GM19438 (cell line): ENCODE measurements at regions not wholly inside any gene's neighbourhood (a gene's known extent, or its start where the extent isn't known, plus 50 kb on each side); places are given as distances from the start of the nearest gene placed in this dataset.

Experiments
- ATAC-seq: cut with Tn5 transposase; IDR thresholded peaks from one replicate; pipeline ENCODE4 v1.9.1; 2021; ENCODE audit warnings: low read depth; ENCODE audit not compliant: unreplicated experiment

DNA sequence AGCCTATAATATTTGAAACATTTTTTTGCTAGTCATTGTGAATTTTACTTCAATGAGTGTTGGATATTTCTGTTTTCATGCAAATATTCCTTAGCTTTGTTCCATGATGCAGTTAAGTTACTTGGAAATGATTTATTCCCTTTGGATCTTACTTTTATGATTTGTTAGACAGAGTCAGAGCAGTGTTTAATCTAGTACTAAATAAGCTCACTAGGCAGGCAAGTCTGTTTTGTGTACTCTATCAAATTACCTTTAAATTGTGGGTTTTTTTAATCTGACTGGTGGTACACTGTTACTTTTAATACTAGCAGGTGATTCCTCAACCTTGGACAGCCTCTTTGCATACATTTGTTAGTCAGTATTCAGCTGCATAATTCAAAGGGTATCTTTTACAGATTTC lies 173.3 kb upstream of the MBNL1 start:
- ATAC-seq, result no peak

- no peak for ATAC-seq
Measured at GRCh38 chr3:152096280-152096906, 172.3 kb upstream of the MBNL1 start.

DNA sequence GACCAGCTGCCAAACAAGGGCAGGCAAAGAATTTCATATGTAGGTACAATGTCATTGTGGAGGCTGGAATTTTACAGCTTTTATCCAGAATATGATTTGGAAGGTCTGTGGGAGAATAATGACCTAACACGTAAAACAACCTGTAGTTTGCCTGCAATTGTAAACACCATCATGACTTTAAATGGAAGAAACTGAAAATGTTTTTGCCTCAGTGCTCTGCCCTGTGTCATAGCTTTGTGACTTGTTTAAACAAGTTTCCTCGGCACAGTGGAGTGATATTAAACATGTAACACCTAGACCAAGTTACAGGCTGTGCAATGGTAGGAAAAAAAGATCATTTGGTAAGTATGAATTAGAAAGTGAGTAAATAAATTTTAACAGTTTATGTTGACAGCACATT lies 171.6 kb upstream of the MBNL1 start:
- ATAC-seq, result no peak

- no peak for ATAC-seq
Measured at GRCh38 chr3:152097770-152098169, 171.0 kb upstream of the MBNL1 start.

DNA sequence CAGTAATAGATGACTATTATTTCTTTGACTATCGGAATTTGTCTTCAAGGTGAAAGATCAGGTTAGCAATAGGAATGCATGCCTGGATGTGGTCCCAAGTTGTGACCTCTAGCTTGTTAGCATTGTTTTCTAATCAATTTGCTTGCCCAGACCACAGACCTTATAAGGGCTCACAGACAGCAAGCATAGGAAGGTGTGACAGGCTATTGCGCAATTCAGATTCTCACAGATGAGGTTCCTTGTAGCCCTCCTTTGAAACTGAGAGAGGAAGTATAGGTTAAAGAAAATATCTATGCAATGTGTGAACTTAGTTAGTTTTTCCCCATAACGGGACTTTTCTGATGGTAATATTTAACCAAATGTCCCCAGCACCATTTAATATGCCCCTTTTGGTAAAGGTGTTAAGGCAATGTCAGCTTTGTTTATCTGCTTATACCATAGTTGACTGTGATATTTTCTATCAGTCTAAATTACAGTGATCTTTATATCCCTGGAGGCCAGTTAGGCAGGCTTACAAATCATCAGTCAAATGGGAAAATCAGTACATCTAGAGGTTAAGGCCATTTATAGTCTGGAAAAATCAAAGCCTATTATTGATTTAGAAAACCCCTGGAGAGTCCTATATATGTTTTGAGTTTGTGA lies 168.1 kb upstream of the MBNL1 start:
- peak; percentile 98 for ATAC-seq

DNA sequence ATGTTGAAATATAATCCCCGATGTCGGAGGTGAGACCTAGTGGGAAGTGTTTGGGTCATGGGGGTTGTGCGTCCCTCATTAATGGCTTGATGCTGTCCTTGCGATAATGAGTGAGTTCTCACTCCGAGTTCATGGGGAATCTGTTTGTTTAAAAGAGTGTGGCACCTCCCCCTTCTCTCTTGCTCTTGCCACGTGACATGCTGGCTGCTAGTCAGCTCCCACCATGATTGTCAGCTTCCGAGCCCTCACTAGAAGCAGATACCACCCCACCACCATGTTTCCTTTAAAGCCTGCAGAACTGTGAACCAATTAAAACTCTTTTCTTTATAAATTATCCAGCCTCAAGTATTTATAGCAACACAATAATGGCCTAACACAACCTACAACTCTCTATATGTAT lies 166.3 kb upstream of the MBNL1 start:
- ATAC-seq, result no peak

DNA sequence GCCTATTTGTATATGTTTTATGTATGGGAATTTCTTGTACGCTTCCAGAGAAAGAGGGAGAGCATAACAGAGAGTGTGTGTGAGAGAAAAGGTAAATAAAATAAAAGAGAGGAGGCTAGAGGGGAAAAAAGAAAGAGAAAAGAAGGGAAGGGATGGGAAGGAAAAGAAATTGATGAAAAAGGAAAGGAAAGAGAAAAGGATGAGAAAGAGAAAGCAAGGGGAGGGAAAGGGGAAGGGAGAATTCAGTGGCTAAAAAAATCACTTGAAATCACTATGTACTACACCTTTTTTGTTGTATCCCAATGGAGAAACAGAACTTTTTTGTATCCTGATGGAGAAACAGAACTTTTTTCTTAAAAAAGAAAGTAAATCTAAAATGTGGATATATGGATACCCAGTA lies 165.5 kb upstream of the MBNL1 start:
- no peak for ATAC-seq

DNA sequence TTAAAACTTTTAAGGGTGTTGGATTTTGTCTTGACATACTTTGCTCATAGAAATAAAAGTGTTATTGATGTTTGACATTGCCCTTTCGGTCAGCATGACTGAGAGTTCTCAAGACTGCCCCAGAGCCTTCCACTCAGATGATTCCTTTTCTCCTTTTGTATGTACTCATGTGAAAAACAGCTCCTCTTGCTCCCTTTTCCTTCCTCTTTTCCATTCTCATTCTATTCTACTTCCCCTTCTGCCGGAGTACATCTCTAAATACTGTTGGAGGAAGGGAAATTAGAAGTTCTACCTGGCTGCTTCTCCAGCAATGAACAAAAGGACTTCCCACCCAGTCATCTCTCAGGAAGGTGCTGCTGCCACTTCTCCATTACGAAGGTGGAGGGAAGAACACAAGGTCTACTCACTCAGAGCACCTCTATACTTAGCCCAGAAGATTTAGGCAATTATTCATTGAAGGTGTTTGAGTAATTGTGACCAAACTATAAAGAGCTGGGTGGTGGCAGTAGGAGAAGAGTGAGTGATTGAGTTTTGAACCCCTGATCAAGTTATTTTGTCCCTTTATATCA lies 163.8 kb upstream of the MBNL1 start:
- ATAC-seq, result no peak

GRCh38 chr3:152105446-152105845 lies 163.3 kb upstream of the MBNL1 start:
- ATAC-seq, result no peak

GRCh38 chr3:152109038-152109437 lies 159.7 kb upstream of the MBNL1 start:
- ATAC-seq, result no peak

- ATAC-seq, result no peak
Measured at GRCh38 chr3:152113413-152113812, 155.3 kb upstream of the MBNL1 start.

DNA sequence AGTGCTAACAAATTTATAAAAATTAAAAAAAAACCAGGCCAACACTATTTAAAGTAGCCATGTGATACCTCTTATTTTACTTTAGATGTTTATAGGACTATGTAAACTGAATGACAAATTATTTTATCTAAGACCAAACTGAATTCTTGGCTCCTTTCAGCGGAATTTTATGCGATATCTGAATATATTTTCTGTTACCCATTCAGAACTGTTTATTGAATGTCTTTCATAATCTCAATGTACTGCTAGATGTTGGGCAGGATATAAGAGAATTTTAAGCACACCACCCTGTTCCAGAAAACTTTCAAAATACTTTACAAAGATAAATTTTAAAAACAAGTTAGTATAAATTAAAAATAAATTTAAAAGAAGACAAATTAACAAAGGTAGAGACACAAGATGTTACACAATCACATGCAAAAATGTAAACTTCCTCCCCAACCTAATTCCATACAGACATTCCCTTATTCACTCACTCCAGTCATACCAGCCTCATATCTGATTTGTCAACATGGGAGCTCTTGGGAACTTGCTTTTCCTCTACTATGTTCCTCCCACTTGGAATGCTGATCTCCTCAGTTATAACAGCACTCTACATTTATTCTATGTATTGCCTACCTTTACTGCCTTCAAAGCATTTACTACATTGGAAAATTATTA lies 154.6 kb upstream of the MBNL1 start:
- ATAC-seq, result no peak

- ATAC-seq, result no peak
Measured at GRCh38 chr3:152120601-152121269, 148.0 kb upstream of the MBNL1 start.

- no peak for ATAC-seq
Measured at GRCh38 chr3:152121270-152121636, 147.5 kb upstream of the MBNL1 start.

GRCh38 chr3:152122851-152123250 lies 145.9 kb upstream of the MBNL1 start:
- no peak for ATAC-seq

DNA sequence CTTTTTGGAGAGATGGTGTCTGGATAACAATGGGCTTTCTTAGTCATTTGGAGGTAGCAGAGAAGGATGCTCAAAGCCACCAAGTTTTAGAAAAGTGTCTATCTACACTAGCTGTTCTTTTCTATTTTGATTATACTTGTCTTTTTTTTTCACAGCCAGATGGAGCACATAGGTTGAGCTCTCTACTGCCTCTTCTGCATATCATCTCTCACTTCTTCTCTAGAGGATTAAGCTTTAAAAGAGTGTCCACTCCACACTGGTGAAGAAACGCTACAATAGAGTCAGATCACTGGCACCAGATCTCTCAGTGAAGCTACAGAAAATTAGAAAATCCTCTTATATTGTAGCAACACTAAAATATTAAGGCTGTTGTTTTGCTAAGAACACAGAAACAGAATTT lies 145.3 kb upstream of the MBNL1 start:
- no peak for ATAC-seq

- ATAC-seq, result no peak
Measured at GRCh38 chr3:152126260-152126659, 142.5 kb upstream of the MBNL1 start.

- ATAC-seq, result peak; percentile 99
Measured at GRCh38 chr3:152127058-152127457, 141.7 kb upstream of the MBNL1 start.

GRCh38 chr3:152128356-152128755 lies 140.4 kb upstream of the MBNL1 start:
- ATAC-seq, result no peak

DNA sequence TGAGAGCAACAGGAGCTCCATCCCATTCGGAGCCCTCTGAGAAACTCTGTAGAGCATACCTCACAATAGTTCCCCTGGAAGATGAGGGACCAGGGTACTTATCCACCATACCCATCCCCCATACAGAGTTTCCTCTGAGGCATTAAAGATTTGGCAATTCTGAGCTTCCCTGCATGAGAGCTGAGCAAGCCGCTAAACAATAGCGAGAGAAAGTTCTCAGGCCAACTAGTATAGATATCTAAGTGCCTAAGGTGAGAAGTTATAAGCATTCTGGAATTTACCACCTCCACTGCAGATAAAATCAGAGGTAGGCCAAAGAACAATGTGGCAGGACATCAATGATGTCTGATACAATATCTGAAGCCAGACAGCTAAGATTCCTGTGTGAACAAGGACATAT lies 129.1 kb upstream of the MBNL1 start:
- ATAC-seq, result no peak

DNA sequence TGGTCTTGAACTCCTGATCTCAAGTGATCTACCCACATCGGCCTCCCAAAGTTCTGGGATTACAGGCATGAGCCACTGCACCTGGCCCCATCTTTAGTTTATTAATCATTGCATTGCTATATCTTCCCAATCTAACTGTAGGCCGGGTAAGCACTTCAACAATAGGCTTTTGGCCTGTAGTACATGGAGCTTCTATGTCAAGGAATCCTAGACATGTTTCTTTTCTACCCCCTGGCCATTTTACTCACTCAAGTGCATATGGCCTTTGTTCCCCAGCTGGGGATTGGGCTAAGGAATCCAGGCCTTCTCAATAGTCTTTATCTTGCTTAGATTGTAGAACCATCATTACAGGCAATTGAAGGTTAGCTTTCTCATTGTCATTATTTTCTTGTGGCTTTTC lies 122.3 kb upstream of the MBNL1 start:
- ATAC-seq, result no peak
